Right lobe of liver (tissue), 6 donors: ENCODE measurements at regions not wholly inside any gene's neighbourhood (a gene's known extent, or its start where the extent isn't known, plus 50 kb on each side); places are given as distances from the start of the nearest gene placed in this dataset.
A peak's percentile ranks its signal among the peaks of the same experiment; 100 is the strongest.

ENCODE experiments used
- ATAC-seq, 4 donors: fragments of 200-7000 bp; cut with Tn5 transposase; one replicate each; pipeline ENCODE4 v1.9.1; 2020; ENCODE audit warnings: mild to moderate bottlenecking in 4 of 4, moderate library complexity in 4 of 4
- DNase-seq, 3 donors: peaks; one replicate each; pipeline ENCODE4 v3.0.0-alpha.2; 2020
- H3K27ac ChIP-seq, 3 donors: fragments of 200-600 bp; one replicate each; pipeline ENCODE4 v1.8.0; 2022
- H3K27me3 ChIP-seq, 2 donors: fragments of 200-600 bp; one replicate each; pipeline ENCODE4 v1.8.0; 2022
- H3K36me3 ChIP-seq, 4 donors: fragments of 200-600 bp; sonication (generic) in 1 of 4; one replicate each; pipeline versions ENCODE4 v1.5.1 to v1.8.0; 2017 to 2022; ENCODE audit warnings: control low read depth in 1 of 4
- H3K4me1 ChIP-seq, 4 donors: fragments of 200-600 bp; sonication (generic) in 1 of 4; one replicate each; pipeline versions ENCODE4 v1.5.1 to v1.8.0; 2017 to 2022; ENCODE audit warnings: control low read depth in 1 of 4
- H3K4me3 ChIP-seq, 3 donors: fragments of 200-600 bp; one replicate each; pipeline ENCODE4 v1.8.0; 2022
- H3K9me3 ChIP-seq, 4 donors: fragments of 200-600 bp; sonication (generic) in 1 of 4; one replicate each; pipeline versions ENCODE4 v1.5.1 to v1.8.0; 2017 to 2022; ENCODE audit warnings: control low read depth in 1 of 4
- POLR2A ChIP-seq: fragments of 450-650 bp; IDR thresholded peaks from one replicate; pipeline ENCODE4 v1.6.1; 2017; ENCODE audit warnings: antibody characterized with exemption, mild to moderate bottlenecking
- WGBS: methylation state at CpG from one replicate; pipeline ENCODE4 v1.1.6; 2018; ENCODE audit warnings: low coverage, low lambda C conversion rate; ENCODE audit not compliant: insufficient coverage; ENCODE audit errors: missing lambda C conversion rate; 5-methylcytosine and 5-hydroxymethylcytosine counted together
- intact Hi-C, 2 donors: fragments of 100-400 bp; cut with DNase I; formaldehyde crosslinking; loops; one replicate each; pipeline versions ENCODE4 v1.11.2 to v1.14.1; 2022
- TF ChIP-seq, protein P1 (sequence below), 4 donors: fragments of 200-600 bp in 3 of 4; fragments of 450-650 bp in 1 of 4; IDR thresholded peaks; one replicate each; pipeline versions ENCODE4 v1.5.1 to v1.8.0; 2016 to 2022; ENCODE audit warnings: antibody characterized with exemption in 4 of 4, mild to moderate bottlenecking in 2 of 4
- donor health status: DM: no; HTN: yes; CAD: no.
- donor health status: DM: no; HTN: no; CAD: no.
- donor health status: DM: no; HTN: no; CAD: no.
- donor health status: DM: no; HTN: yes; CAD: no.
- donor health status: DM: no; HTN: yes; CAD: no.

GRCh38 chr10:111131168-111131799 is 54.5 kb downstream of the ADRA2A start:
- Histone ChIP-seq H3K27me3 (no peaks in the 10 kb centered on the region), H3K4me3 (no peak overlapping the region), H3K36me3 (no peaks in the 10 kb centered on the region), H3K9me3 (no peaks in the 10 kb centered on the region), H3K27ac (no peak overlapping the region), H3K4me1 (no peaks in the 10 kb centered on the region)
- TF ChIP-seq POLR2A: no peak
- TF ChIP-seq, protein P1, sequence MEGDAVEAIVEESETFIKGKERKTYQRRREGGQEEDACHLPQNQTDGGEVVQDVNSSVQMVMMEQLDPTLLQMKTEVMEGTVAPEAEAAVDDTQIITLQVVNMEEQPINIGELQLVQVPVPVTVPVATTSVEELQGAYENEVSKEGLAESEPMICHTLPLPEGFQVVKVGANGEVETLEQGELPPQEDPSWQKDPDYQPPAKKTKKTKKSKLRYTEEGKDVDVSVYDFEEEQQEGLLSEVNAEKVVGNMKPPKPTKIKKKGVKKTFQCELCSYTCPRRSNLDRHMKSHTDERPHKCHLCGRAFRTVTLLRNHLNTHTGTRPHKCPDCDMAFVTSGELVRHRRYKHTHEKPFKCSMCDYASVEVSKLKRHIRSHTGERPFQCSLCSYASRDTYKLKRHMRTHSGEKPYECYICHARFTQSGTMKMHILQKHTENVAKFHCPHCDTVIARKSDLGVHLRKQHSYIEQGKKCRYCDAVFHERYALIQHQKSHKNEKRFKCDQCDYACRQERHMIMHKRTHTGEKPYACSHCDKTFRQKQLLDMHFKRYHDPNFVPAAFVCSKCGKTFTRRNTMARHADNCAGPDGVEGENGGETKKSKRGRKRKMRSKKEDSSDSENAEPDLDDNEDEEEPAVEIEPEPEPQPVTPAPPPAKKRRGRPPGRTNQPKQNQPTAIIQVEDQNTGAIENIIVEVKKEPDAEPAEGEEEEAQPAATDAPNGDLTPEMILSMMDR (IDR thresholded peaks at IDR 0.05): no peak
- WGBS: 29% methylated on average over 6 of the region's 8 CpGs
- DNase-seq (no peak), ATAC-seq (peak; percentile 51 to 87 (median 70))
- intact Hi-C loops: no loop called here

DNA sequence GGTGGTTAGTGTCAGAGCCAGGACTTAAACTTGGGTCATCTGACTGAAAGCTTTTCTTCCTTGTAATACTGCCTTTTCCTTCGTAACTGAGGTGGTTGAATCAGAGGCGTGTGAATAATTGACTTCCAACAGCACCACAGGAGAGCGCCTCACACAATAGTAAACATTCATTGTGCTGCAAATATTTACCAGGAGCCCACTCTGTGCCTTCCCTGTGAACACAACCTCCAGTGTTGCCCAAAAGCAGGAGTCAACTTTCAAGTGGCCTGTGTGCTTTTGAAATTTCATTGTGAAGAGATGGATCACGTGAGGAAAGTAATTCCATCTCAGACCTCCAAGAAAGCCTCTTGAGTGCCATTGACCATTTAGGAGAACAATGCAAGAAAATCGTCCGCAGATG is 60.2 kb downstream of the ADRA2A start:
- 42% methylated on average over 6 of the region's 6 CpGs for WGBS
- DNase-seq (no peak), ATAC-seq (peak in 2 of 4 donors; percentile 43 to 45)
- intact Hi-C loops: no loop called here
- Histone ChIP-seq H3K4me3 (no peak overlapping the region), H3K9me3 (no peaks in the 10 kb centered on the region), H3K27ac (no peak overlapping the region), H3K36me3 (no peaks in the 10 kb centered on the region), H3K4me1 (no peaks in the 10 kb centered on the region), H3K27me3 (no peaks in the 10 kb centered on the region)
- TF ChIP-seq, protein P1 (IDR thresholded peaks at IDR 0.05): no peak
- no peak for TF ChIP-seq POLR2A

GRCh38 chr10:111137587-111137986 is 60.8 kb downstream of the ADRA2A start:
- intact Hi-C loops: no loop called here
- Histone ChIP-seq H3K36me3 (no peaks in the 10 kb centered on the region), H3K27ac (no peak overlapping the region), H3K9me3 (no peaks in the 10 kb centered on the region), H3K27me3 (no peaks in the 10 kb centered on the region), H3K4me1 (no peaks in the 10 kb centered on the region), H3K4me3 (no peak overlapping the region)
- ATAC-seq (peak in 2 of 4 donors; percentile 48 to 78), DNase-seq (no peak)
- TF ChIP-seq POLR2A: no peak
- TF ChIP-seq, protein P1 (IDR thresholded peaks at IDR 0.05): no peak
- WGBS: 15% methylated on average over 4 of the region's 4 CpGs

GRCh38 chr10:111138544-111138943 is 61.7 kb downstream of the ADRA2A start:
- intact Hi-C loops: no loop called here
- DNase-seq (no peak), ATAC-seq (no peak)
- H3K9me3 ChIP-seq: no peaks in the 10 kb centered on the region
- no peak overlapping the region for H3K27ac ChIP-seq
- H3K27me3 ChIP-seq: no peaks in the 10 kb centered on the region
- no peaks in the 10 kb centered on the region for H3K36me3 ChIP-seq
- H3K4me3 ChIP-seq: no peak overlapping the region
- no peaks in the 10 kb centered on the region for H3K4me1 ChIP-seq
- WGBS: 90% methylated on average over 7 of the region's 7 CpGs
- TF ChIP-seq, protein P1 (IDR thresholded peaks at IDR 0.05): no peak
- TF ChIP-seq POLR2A: no peak

DNA sequence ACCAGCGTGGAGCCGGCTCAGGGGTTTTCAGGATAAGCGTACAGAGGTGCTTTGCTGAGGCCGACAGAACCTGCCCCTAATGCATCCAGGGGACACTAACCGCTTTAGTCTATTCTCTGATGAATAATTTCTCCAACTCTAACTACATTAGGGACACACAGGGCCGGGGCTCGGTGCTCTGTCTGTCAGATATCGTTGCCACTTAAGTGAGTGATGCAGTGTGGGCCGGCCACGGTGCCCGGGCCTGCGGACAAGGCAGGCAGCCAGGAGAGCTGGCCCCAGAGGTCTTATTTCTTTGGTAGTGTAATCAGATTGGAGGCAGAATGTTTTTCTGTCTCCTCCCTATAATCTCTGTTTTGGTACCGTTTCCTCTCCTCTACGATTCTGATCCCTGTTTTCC is 62.7 kb downstream of the ADRA2A start:
- no peak for TF ChIP-seq POLR2A
- TF ChIP-seq, protein P1 (IDR thresholded peaks at IDR 0.05): no peak
- Histone ChIP-seq H3K36me3 (no peaks in the 10 kb centered on the region), H3K27me3 (no peaks in the 10 kb centered on the region), H3K9me3 (no peaks in the 10 kb centered on the region), H3K4me3 (no peak overlapping the region), H3K27ac (no peak overlapping the region), H3K4me1 (no peaks in the 10 kb centered on the region)
- intact Hi-C loops: no loop called here
- WGBS: 67% methylated on average over 7 of the region's 14 CpGs
- DNase-seq (no peak), ATAC-seq (no peak)
